ENCODE measurements at regions not wholly inside any gene's neighbourhood (a gene's known extent, or its start where the extent isn't known, plus 50 kb on each side); places are given as distances from the start of the nearest gene placed in this dataset.

GRCh38 chr4:24168658-24169057, 278.8 kb upstream of the PPARGC1A start:
- no peak for TF ChIP-seq CTCF (IDR thresholded peaks at IDR 0.05)
- H3K4me3 Mint-ChIP-seq (ENCODE audit: unreplicated experiment) = no peak overlapping the region
- DNase-seq (ENCODE audit: extremely low spot score, unreplicated experiment) = no peak
- no peaks in the 10 kb centered on the region for H3K36me3 Mint-ChIP-seq (ENCODE audit: unreplicated experiment)
- peaks cover 9% of the 10 kb centered on the region for H3K27me3 Mint-ChIP-seq (ENCODE audit: unreplicated experiment)
- no peaks in the 10 kb centered on the region for H3K9me3 Mint-ChIP-seq (ENCODE audit: unreplicated experiment)
- no peak overlapping the region for H3K27ac Mint-ChIP-seq (ENCODE audit: unreplicated experiment)
- no peaks in the 10 kb centered on the region for H3K4me1 Mint-ChIP-seq (ENCODE audit: unreplicated experiment)

GRCh38 chr4:24166501-24166900, 276.7 kb upstream of the PPARGC1A start:
- no peak for DNase-seq (ENCODE audit: extremely low spot score, unreplicated experiment)
- H3K4me3 Mint-ChIP-seq (ENCODE audit: unreplicated experiment) = no peak overlapping the region
- no peak overlapping the region for H3K27ac Mint-ChIP-seq (ENCODE audit: unreplicated experiment)
- H3K9me3 Mint-ChIP-seq (ENCODE audit: unreplicated experiment) = no peaks in the 10 kb centered on the region
- TF ChIP-seq CTCF (IDR thresholded peaks at IDR 0.05) = no peak
- no peaks in the 10 kb centered on the region for H3K36me3 Mint-ChIP-seq (ENCODE audit: unreplicated experiment)
- H3K4me1 Mint-ChIP-seq (ENCODE audit: unreplicated experiment) = no peaks in the 10 kb centered on the region
- peaks cover 9% of the 10 kb centered on the region for H3K27me3 Mint-ChIP-seq (ENCODE audit: unreplicated experiment)

- DNase-seq (ENCODE audit: extremely low spot score, unreplicated experiment) = no peak
- TF ChIP-seq CTCF (IDR thresholded peaks at IDR 0.05) = no peak
- H3K27ac Mint-ChIP-seq (ENCODE audit: unreplicated experiment) = no peak overlapping the region
- H3K9me3 Mint-ChIP-seq (ENCODE audit: unreplicated experiment) = no peaks in the 10 kb centered on the region
- no peaks in the 10 kb centered on the region for H3K4me1 Mint-ChIP-seq (ENCODE audit: unreplicated experiment)
- no peak overlapping the region for H3K4me3 Mint-ChIP-seq (ENCODE audit: unreplicated experiment)
- H3K27me3 Mint-ChIP-seq (ENCODE audit: unreplicated experiment) = peaks cover 8% of the 10 kb centered on the region
- H3K36me3 Mint-ChIP-seq (ENCODE audit: unreplicated experiment) = no peaks in the 10 kb centered on the region
Observed at GRCh38 chr4:24164797-24165196, 274.9 kb upstream of the PPARGC1A start.

GRCh38 chr4:24164054-24164693, 274.3 kb upstream of the PPARGC1A start:
- no peak overlapping the region for H3K27ac Mint-ChIP-seq (ENCODE audit: unreplicated experiment)
- no peaks in the 10 kb centered on the region for H3K36me3 Mint-ChIP-seq (ENCODE audit: unreplicated experiment)
- H3K4me3 Mint-ChIP-seq (ENCODE audit: unreplicated experiment) = no peak overlapping the region
- H3K4me1 Mint-ChIP-seq (ENCODE audit: unreplicated experiment) = no peaks in the 10 kb centered on the region
- peaks cover 6% of the 10 kb centered on the region for H3K27me3 Mint-ChIP-seq (ENCODE audit: unreplicated experiment)
- no peaks in the 10 kb centered on the region for H3K9me3 Mint-ChIP-seq (ENCODE audit: unreplicated experiment)
- no peak for DNase-seq (ENCODE audit: extremely low spot score, unreplicated experiment)
- no peak for TF ChIP-seq CTCF (IDR thresholded peaks at IDR 0.05)

- Mint-ChIP-seq H3K27ac (ENCODE audit: unreplicated experiment) (no peak overlapping the region), H3K9me3 (ENCODE audit: unreplicated experiment) (no peaks in the 10 kb centered on the region), H3K27me3 (ENCODE audit: unreplicated experiment) (peaks cover 6% of the 10 kb centered on the region), H3K4me1 (ENCODE audit: unreplicated experiment) (peaks cover under 1% of the 10 kb centered on the region), H3K36me3 (ENCODE audit: unreplicated experiment) (no peaks in the 10 kb centered on the region), H3K4me3 (ENCODE audit: unreplicated experiment) (no peak overlapping the region)
- DNase-seq (ENCODE audit: extremely low spot score, unreplicated experiment) = no peak
- no peak for TF ChIP-seq CTCF (IDR thresholded peaks at IDR 0.05)
Observed at GRCh38 chr4:24163314-24163713, 273.5 kb upstream of the PPARGC1A start.

All from osteocyte (in vitro differentiated cells).